K562 (cell line): ENCODE measurements at regions not wholly inside any gene's neighbourhood (a gene's known extent, or its start where the extent isn't known, plus 50 kb on each side); places are given as distances from the start of the nearest gene placed in this dataset.
"Not testable (repeated sequence)": the region's sequence is repeated elsewhere in the genome, so short reads cannot be mapped to it uniquely, and the experiment has no call there.

Source experiments
- ATAC-seq: fragments of 200-7000 bp; cut with Tn5 transposase; 3 replicates; pipeline ENCODE4 v1.9.1; 2020; ENCODE audit warnings: moderate library complexity
- BruUV-seq: library from RNA; stranded (reverse); fragments of 400-500 nt; replicated peaks from 2 replicates; lab custom pipeline; 2021; lab: Mats Ljungman, UMichigan
- CTCF ChIA-PET: fragments of 300-600 bp; formaldehyde crosslinking; extraction: SDS; loops from one replicate; lab custom pipeline; 2021; ENCODE audit warnings: low intra/inter-chr PET ratio; lab: Yijun Ruan, JAX
- POLR2A ChIA-PET: fragments of 300-600, 350-650 bp; sonication (Branson Sonifier 250); formaldehyde crosslinking; extraction: SDS; loops from one replicate; lab custom pipeline; 2021; ENCODE audit warnings: antibody characterized with exemption, inconsistent platforms; lab: Yijun Ruan, JAX
- DNase-seq, 4 experiments: peaks; one replicate each; pipeline versions ENCODE4 v3.0.0 to v3.0.0-alpha.2; 2011 to 2018; ENCODE audit warnings: low spot score in 3 of 4, mixed read lengths in 3 of 4; ENCODE audit errors: extremely low read depth in 1 of 4
- FAIRE-seq: peaks from 2 replicates; lab custom pipeline; 2011; peaks lifted over from hg19 to GRCh38; lab: Jason Lieb, UNC
- H2AFZ ChIP-seq: 2 replicates; pipeline ENCODE4 v1.6.0; 2011; ENCODE audit warnings: low read depth, low read length, control low read depth, inconsistent platforms
- H3K27ac ChIP-seq: fragments of 200-600 bp; 3 replicates; pipeline ENCODE4 v1.8.0; 2011; ENCODE audit warnings: low read depth, mild to moderate bottlenecking, control low read depth, inconsistent platforms, low read length, moderate library complexity, mixed read lengths; ENCODE audit errors: extremely low read depth
- H3K27me3 ChIP-seq, 2 experiments: fragments of 300-600 bp in 1 of 2; 2 replicates in 1 of 2; 3 replicates in 1 of 2; pipeline versions ENCODE4 v1.6.0 to v1.8.0; 2011; ENCODE audit warnings: inconsistent platforms in 2 of 2, low read length in 2 of 2, mild to moderate bottlenecking in 1 of 2, mixed read lengths in 1 of 2, moderate library complexity in 1 of 2; ENCODE audit not compliant: control insufficient read depth in 2 of 2, insufficient read depth in 2 of 2
- H3K36me3 ChIP-seq: fragments of 300-600 bp; 3 replicates; pipeline ENCODE4 v1.8.0; 2011; ENCODE audit warnings: mild to moderate bottlenecking, low read length, inconsistent platforms; ENCODE audit not compliant: control insufficient read depth, insufficient read depth
- H3K4me1 ChIP-seq, 2 experiments: fragments of 200-600 bp in 1 of 2; replicated peaks in 1 of 2; 2 replicates in 1 of 2; 3 replicates in 1 of 2; pipeline versions ENCODE4 v1.5.1 to v1.8.0; 2011; ENCODE audit warnings: inconsistent platforms in 2 of 2, low read length in 2 of 2, mild to moderate bottlenecking in 1 of 2, mixed read lengths in 1 of 2, moderate library complexity in 1 of 2; ENCODE audit not compliant: control insufficient read depth in 2 of 2, insufficient read depth in 2 of 2
- H3K4me2 ChIP-seq: 2 replicates; pipeline ENCODE4 v1.6.1; 2011; ENCODE audit warnings: low read length, control low read depth, inconsistent platforms, mixed read lengths; ENCODE audit not compliant: insufficient read depth
- H3K4me3 ChIP-seq: fragments of 200-600 bp; sonication (generic), shearing (Covaris generic); 2 replicates; pipeline ENCODE4 v1.5.1; 2016; ENCODE audit warnings: control low read depth, inconsistent platforms
- H3K79me2 ChIP-seq: fragments of 200-600 bp; 3 replicates; pipeline ENCODE4 v1.8.0; 2011; ENCODE audit warnings: low read length, inconsistent platforms; ENCODE audit not compliant: control insufficient read depth, insufficient read depth
- H3K9ac ChIP-seq, 2 experiments: 2 replicates each; pipeline versions ENCODE4 v1.6.0 to v1.6.1; 2011; ENCODE audit warnings: low read depth in 2 of 2, low read length in 2 of 2, control low read depth in 1 of 2, inconsistent platforms in 1 of 2, mild to moderate bottlenecking in 1 of 2, mixed read lengths in 1 of 2; ENCODE audit not compliant: insufficient read depth in 1 of 2
- H3K9me1 ChIP-seq: one replicate; pipeline ENCODE4 v1.6.0; 2011; ENCODE audit warnings: inconsistent platforms, mild to moderate bottlenecking, low read length, moderate library complexity; ENCODE audit not compliant: control insufficient read depth, insufficient read depth
- H3K9me3 ChIP-seq: replicated peaks from 2 replicates; pipeline ENCODE4 v1.5.1; 2011; ENCODE audit warnings: low read depth, low read length, inconsistent platforms; ENCODE audit not compliant: control insufficient read depth, insufficient read depth
- H4K20me1 ChIP-seq: replicated peaks from 2 replicates; pipeline ENCODE4 v1.6.1; 2011; ENCODE audit warnings: low read length, inconsistent platforms, mixed read lengths; ENCODE audit not compliant: control insufficient read depth, insufficient read depth
- SAFB ChIP-seq: fragments of 200-400 bp; formaldehyde crosslinking; IDR thresholded peaks from 2 replicates; pipeline ENCODE4 v1.6.1; 2017; ENCODE audit warnings: low read depth, low read length, borderline replicate concordance
- USF2 ChIP-seq: sonication (generic); formaldehyde crosslinking; IDR thresholded peaks from 2 replicates; pipeline ENCODE4 v1.5.0; 2020; ENCODE audit warnings: missing genetic modification reagents
- WGBS: fragments of 100-300 bp; shearing (Covaris generic); methylation state at CpG from one replicate; pipeline ENCODE4 v1.1.6; 2016; ENCODE audit warnings: low coverage, mixed read lengths; ENCODE audit not compliant: insufficient coverage; ENCODE audit errors: missing lambda C conversion rate; 5-methylcytosine and 5-hydroxymethylcytosine counted together
- in situ Hi-C: fragments of 300-500 bp; cut with MboI; formaldehyde crosslinking; loops from 4 replicates; pipeline ENCODE4 v1.15.0; 2018; ENCODE audit warnings: inconsistent platforms, mixed read lengths
- intact Hi-C: fragments of 100-400 bp; cut with micrococcal nuclease; formaldehyde crosslinking; loops from 2 replicates; pipeline ENCODE4 v1.14.2; 2022
- TF ChIP-seq, protein P1 (sequence below): fragments of 250-450 bp; sonication (Bioruptor Pico); IDR thresholded peaks from 2 replicates; pipeline ENCODE4 v1.5.1; 2021; ENCODE audit warnings: mild to moderate bottlenecking

- TF ChIP-seq, protein P1, sequence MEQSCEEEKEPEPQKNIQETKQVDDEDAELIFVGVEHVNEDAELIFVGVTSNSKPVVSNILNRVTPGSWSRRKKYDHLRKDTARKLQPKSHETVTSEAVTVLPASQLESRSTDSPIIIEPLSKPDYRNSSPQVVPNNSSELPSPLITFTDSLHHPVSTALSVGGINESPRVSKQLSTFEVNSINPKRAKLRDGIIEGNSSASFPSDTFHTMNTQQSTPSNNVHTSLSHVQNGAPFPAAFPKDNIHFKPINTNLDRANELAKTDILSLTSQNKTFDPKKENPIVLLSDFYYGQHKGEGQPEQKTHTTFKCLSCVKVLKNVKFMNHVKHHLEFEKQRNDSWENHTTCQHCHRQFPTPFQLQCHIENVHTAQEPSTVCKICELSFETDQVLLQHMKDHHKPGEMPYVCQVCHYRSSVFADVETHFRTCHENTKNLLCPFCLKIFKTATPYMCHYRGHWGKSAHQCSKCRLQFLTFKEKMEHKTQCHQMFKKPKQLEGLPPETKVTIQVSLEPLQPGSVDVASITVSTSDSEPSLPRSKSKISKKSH (CRISPR knock-in tag), result no peak
- TF ChIP-seq USF2, result no peak
- no peak for TF ChIP-seq SAFB
Measured at GRCh38 chr2:240241572-240241971, 101.1 kb upstream of the OTOS start (continued).

GRCh38 chr2:240243049-240243448 is 102.6 kb upstream of the OTOS start:
- H3K27me3 ChIP-seq, H3K79me2 ChIP-seq, H3K9me1 ChIP-seq, H3K27ac ChIP-seq, BruUV-seq, in situ Hi-C loops, H3K9me3 ChIP-seq, H4K20me1 ChIP-seq, H3K36me3 ChIP-seq, H3K4me1 ChIP-seq, CTCF ChIA-PET, H3K4me3 ChIP-seq, H2AFZ ChIP-seq, DNase-seq, H3K9ac ChIP-seq, ATAC-seq, FAIRE-seq, H3K4me2 ChIP-seq, intact Hi-C loops, POLR2A ChIA-PET: not testable (repeated sequence)
- 13% methylated on average over 12 of the region's 12 CpGs for WGBS
